ENCODE measurements at regions not wholly inside any gene's neighbourhood (a gene's known extent, or its start where the extent isn't known, plus 50 kb on each side); places are given as distances from the start of the nearest gene placed in this dataset.

GRCh38 chr15:35858707-35859106 lies 312.7 kb upstream of the DPH6 start:
- TF ChIP-seq ZBTB8A (tag by site-specific recombination; IDR thresholded peaks at IDR 0.05) (no peak), ZNF571 (tag by site-specific recombination; IDR thresholded peaks at IDR 0.05) (no peak), ZBTB7A (tag by site-specific recombination; IDR thresholded peaks at IDR 0.05; ENCODE audit: low read depth) (no peak), ZNF76 (tag by site-specific recombination; IDR thresholded peaks at IDR 0.05; ENCODE audit: borderline replicate concordance, low read depth) (no peak), CTCF (tag by site-specific recombination; IDR thresholded peaks at IDR 0.05) (no peak)

Data from HEK293 (cell line).